ENCODE measurements at regions not wholly inside any gene's neighbourhood (a gene's known extent, or its start where the extent isn't known, plus 50 kb on each side); places are given as distances from the start of the nearest gene placed in this dataset.

GRCh38 chr15:61541516-61541915 lies 312.4 kb upstream of the RORA start:
- no peak overlapping the region for H3K27ac ChIP-seq
- no peaks in the 10 kb centered on the region for H3K9me3 ChIP-seq (ENCODE audit: low read depth)
- 62 to 70% methylated on average over 1 of the region's 1 CpG for WGBS, 2 experiments (ENCODE audit: low coverage in 1 of 2, low lambda C conversion rate in 2 of 2, missing lambda C conversion rate in 2 of 2)
- no peak overlapping the region for H3K4me3 ChIP-seq
- H3F3A ChIP-seq (ENCODE audit: insufficient read depth), result no peaks in the 10 kb centered on the region
- H3K36me3 ChIP-seq (ENCODE audit: low read depth), result no peaks in the 10 kb centered on the region
- TF ChIP-seq EZH2 (IDR thresholded peaks at IDR 0.05; ENCODE audit: insufficient read depth, poor library complexity, severe bottlenecking) (no peak), EZH2phosphoT487 (IDR thresholded peaks at IDR 0.05; ENCODE audit: insufficient read depth, low read depth) (no peak)
- no peak overlapping the region for H3K9ac ChIP-seq
- no peaks in the 10 kb centered on the region for H3K9me2 ChIP-seq (ENCODE audit: insufficient read depth)
- no peak for DNase-seq
- no peak overlapping the region for H3K4me2 ChIP-seq (ENCODE audit: unreplicated experiment)
- in situ Hi-C loops (cut with MboI), result no loop called here
- H3K79me2 ChIP-seq (ENCODE audit: insufficient read depth), result no peaks in the 10 kb centered on the region
- no peak overlapping the region for H2AFZ ChIP-seq
- no peaks in the 10 kb centered on the region; the same call in 1 of the 2 replicates for H3K27me3 ChIP-seq (replicated peaks; ENCODE audit: insufficient read depth)
- no peaks in the 10 kb centered on the region for H4K20me1 ChIP-seq (ENCODE audit: insufficient read depth)
- no peaks in the 10 kb centered on the region for H3K4me1 ChIP-seq (ENCODE audit: insufficient read depth)

DNA sequence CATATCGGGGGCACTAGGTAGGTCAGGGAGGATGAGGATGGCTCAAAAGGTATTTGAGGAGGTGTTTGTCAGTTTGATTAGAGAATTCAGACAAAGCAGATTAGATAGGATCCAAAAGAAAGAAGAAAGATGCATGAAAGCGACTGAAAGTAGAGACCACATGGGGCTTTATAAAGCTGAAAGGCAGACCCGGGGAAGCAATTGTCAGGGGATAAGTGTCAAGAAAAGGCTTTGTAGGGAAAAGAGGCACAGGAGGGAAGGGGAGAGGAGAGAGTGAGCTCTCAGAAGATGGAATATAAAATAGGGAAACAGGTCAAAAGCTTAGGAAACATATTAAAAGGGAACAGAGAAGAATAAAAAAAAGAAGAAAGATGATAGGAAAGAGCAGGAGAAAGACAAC lies 308.2 kb upstream of the RORA start:
- no peaks in the 10 kb centered on the region; the same call in 1 of the 2 replicates for H3K27me3 ChIP-seq (replicated peaks; ENCODE audit: insufficient read depth)
- in situ Hi-C loops (cut with MboI), result no loop called here

GRCh38 chr15:61534986-61535385 lies 305.9 kb upstream of the RORA start:
- Histone ChIP-seq H3F3A (ENCODE audit: insufficient read depth) (no peaks in the 10 kb centered on the region), H3K9ac (no peak overlapping the region), H3K4me3 (no peak overlapping the region), H3K27ac (no peak overlapping the region), H4K20me1 (ENCODE audit: insufficient read depth) (no peaks in the 10 kb centered on the region), H3K9me3 (ENCODE audit: low read depth) (no peaks in the 10 kb centered on the region), H2AFZ (no peak overlapping the region), H3K4me1 (ENCODE audit: insufficient read depth) (no peaks in the 10 kb centered on the region), H3K9me2 (ENCODE audit: insufficient read depth) (no peaks in the 10 kb centered on the region), H3K27me3 (replicated peaks; ENCODE audit: insufficient read depth) (no peaks in the 10 kb centered on the region; the same call in 1 of the 2 replicates), H3K79me2 (ENCODE audit: insufficient read depth) (no peaks in the 10 kb centered on the region), H3K36me3 (ENCODE audit: low read depth) (no peaks in the 10 kb centered on the region), H3K4me2 (ENCODE audit: unreplicated experiment) (no peak overlapping the region)
- in situ Hi-C loops (cut with MboI), result no loop called here
- no peak for TF ChIP-seq EZH2 (IDR thresholded peaks at IDR 0.05; ENCODE audit: insufficient read depth, poor library complexity, severe bottlenecking)
- no peak for TF ChIP-seq EZH2phosphoT487 (IDR thresholded peaks at IDR 0.05; ENCODE audit: insufficient read depth, low read depth)
- 18 to 23% methylated on average over 3 of the region's 3 CpGs for whole genome bisulfite sequencing, 2 experiments (ENCODE audit: low coverage in 1 of 2, low lambda C conversion rate in 2 of 2, missing lambda C conversion rate in 2 of 2)
- no peak for DNase-seq

More for the DNA sequence above, 308.2 kb upstream of the RORA start:
- H4K20me1 ChIP-seq (ENCODE audit: insufficient read depth), result no peaks in the 10 kb centered on the region
- H3K4me2 ChIP-seq (ENCODE audit: unreplicated experiment), result no peak overlapping the region
- no peaks in the 10 kb centered on the region for H3K36me3 ChIP-seq (ENCODE audit: low read depth)
- TF ChIP-seq EZH2phosphoT487 (IDR thresholded peaks at IDR 0.05; ENCODE audit: insufficient read depth, low read depth) (no peak), EZH2 (IDR thresholded peaks at IDR 0.05; ENCODE audit: insufficient read depth, poor library complexity, severe bottlenecking) (no peak)
- no peaks in the 10 kb centered on the region for H3F3A ChIP-seq (ENCODE audit: insufficient read depth)
- no peaks in the 10 kb centered on the region for H3K9me3 ChIP-seq (ENCODE audit: low read depth)
- H3K9me2 ChIP-seq (ENCODE audit: insufficient read depth), result no peaks in the 10 kb centered on the region
- no peak overlapping the region for H3K27ac ChIP-seq
- WGBS, 2 experiments (ENCODE audit: low coverage in 1 of 2, low lambda C conversion rate in 2 of 2, missing lambda C conversion rate in 2 of 2), result 48 to 50% methylated on average over 3 of the region's 3 CpGs
- no peaks in the 10 kb centered on the region for H3K79me2 ChIP-seq (ENCODE audit: insufficient read depth)
- no peak overlapping the region for H3K4me3 ChIP-seq
- no peak overlapping the region for H2AFZ ChIP-seq
- DNase-seq, result no peak
- no peaks in the 10 kb centered on the region for H3K4me1 ChIP-seq (ENCODE audit: insufficient read depth)
- no peak overlapping the region for H3K9ac ChIP-seq

- no peaks in the 10 kb centered on the region for H4K20me1 ChIP-seq (ENCODE audit: insufficient read depth)
- H3K9me2 ChIP-seq (ENCODE audit: insufficient read depth), result no peaks in the 10 kb centered on the region
- no peaks in the 10 kb centered on the region for H3K79me2 ChIP-seq (ENCODE audit: insufficient read depth)
- no peaks in the 10 kb centered on the region for H3K27me3 ChIP-seq (replicated peaks; ENCODE audit: insufficient read depth)
- no peak overlapping the region for H3K27ac ChIP-seq
- TF ChIP-seq EZH2 (IDR thresholded peaks at IDR 0.05; ENCODE audit: insufficient read depth, poor library complexity, severe bottlenecking) (no peak), EZH2phosphoT487 (IDR thresholded peaks at IDR 0.05; ENCODE audit: insufficient read depth, low read depth) (no peak)
- no peaks in the 10 kb centered on the region for H3F3A ChIP-seq (ENCODE audit: insufficient read depth)
- H3K4me1 ChIP-seq (ENCODE audit: insufficient read depth), result no peaks in the 10 kb centered on the region
- no peak overlapping the region for H3K9ac ChIP-seq
- no peak for DNase-seq
- no peak overlapping the region for H3K4me2 ChIP-seq (ENCODE audit: unreplicated experiment)
- H3K9me3 ChIP-seq (ENCODE audit: low read depth), result no peaks in the 10 kb centered on the region
- H3K36me3 ChIP-seq (ENCODE audit: low read depth), result no peaks in the 10 kb centered on the region
- 41 to 42% methylated on average over 2 of the region's 2 CpGs for WGBS, 2 experiments (ENCODE audit: low coverage in 1 of 2, low lambda C conversion rate in 2 of 2, missing lambda C conversion rate in 2 of 2)
- H2AFZ ChIP-seq, result no peak overlapping the region
- H3K4me3 ChIP-seq, result no peak overlapping the region
- in situ Hi-C loops (cut with MboI), result no loop called here
Observed at GRCh38 chr15:61530769-61531168, 301.7 kb upstream of the RORA start.

DNA sequence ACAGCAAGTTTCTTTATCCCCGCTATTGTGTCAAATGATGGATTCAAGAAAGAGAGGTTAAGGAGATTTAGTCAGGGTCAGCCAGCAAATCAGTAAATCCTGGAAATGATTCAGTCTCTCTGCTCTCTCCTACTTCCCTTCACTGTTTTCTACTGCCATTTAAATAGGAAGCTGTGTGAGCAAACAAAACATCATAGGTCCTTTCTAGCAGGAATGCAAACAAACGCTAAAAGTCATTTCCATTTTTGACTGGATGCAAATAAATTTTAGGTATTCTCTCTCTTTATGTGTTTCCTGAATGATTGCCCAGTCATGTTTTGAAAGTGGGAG lies 299.4 kb upstream of the RORA start:
- Histone ChIP-seq H3K27ac (no peak overlapping the region), H3K4me1 (ENCODE audit: insufficient read depth) (no peaks in the 10 kb centered on the region), H3K9ac (no peak overlapping the region), H3K4me2 (ENCODE audit: unreplicated experiment) (no peak overlapping the region), H3F3A (ENCODE audit: insufficient read depth) (no peaks in the 10 kb centered on the region), H3K36me3 (ENCODE audit: low read depth) (no peaks in the 10 kb centered on the region), H3K79me2 (ENCODE audit: insufficient read depth) (no peaks in the 10 kb centered on the region), H3K27me3 (replicated peaks; ENCODE audit: insufficient read depth) (no peaks in the 10 kb centered on the region), H3K4me3 (no peak overlapping the region), H3K9me2 (ENCODE audit: insufficient read depth) (no peaks in the 10 kb centered on the region), H2AFZ (no peak overlapping the region), H4K20me1 (ENCODE audit: insufficient read depth) (no peaks in the 10 kb centered on the region), H3K9me3 (ENCODE audit: low read depth) (no peaks in the 10 kb centered on the region)
- WGBS, 2 experiments (ENCODE audit: low coverage in 1 of 2, low lambda C conversion rate in 2 of 2, missing lambda C conversion rate in 2 of 2), result 61 to 68% methylated on average over 2 of the region's 2 CpGs
- TF ChIP-seq EZH2 (IDR thresholded peaks at IDR 0.05; ENCODE audit: insufficient read depth, poor library complexity, severe bottlenecking) (no peak), EZH2phosphoT487 (IDR thresholded peaks at IDR 0.05; ENCODE audit: insufficient read depth, low read depth) (no peak)
- DNase-seq, result no peak
- in situ Hi-C loops (cut with MboI), result no loop called here
